Keratinocyte (primary cell): ENCODE measurements at regions not wholly inside any gene's neighbourhood (a gene's known extent, or its start where the extent isn't known, plus 50 kb on each side); places are given as distances from the start of the nearest gene placed in this dataset.
"Not testable (repeated sequence)": the region's sequence is repeated elsewhere in the genome, so short reads cannot be mapped to it uniquely, and the experiment has no call there.

ENCODE experiments used
- DNase-seq: peaks from one replicate; pipeline ENCODE4 v3.0.0-alpha.2; 2011; ENCODE audit warnings: low read depth, missing footprints, low spot score
- FAIRE-seq: peaks from 2 replicates; lab custom pipeline; 2011; peaks lifted over from hg19 to GRCh38; lab: Jason Lieb, UNC
- H2AFZ ChIP-seq: 2 replicates; pipeline ENCODE4 v1.6.0; 2012; ENCODE audit warnings: low read length, control low read depth, inconsistent platforms; ENCODE audit not compliant: control insufficient read depth
- H3K27ac ChIP-seq: 2 replicates; pipeline ENCODE4 v1.5.1; 2011; ENCODE audit warnings: low read length; ENCODE audit not compliant: control insufficient read depth, insufficient read depth
- H3K27me3 ChIP-seq: 3 replicates; pipeline ENCODE4 v1.6.0; 2011; ENCODE audit warnings: low read length; ENCODE audit not compliant: control insufficient read depth, insufficient read depth; ENCODE audit errors: extremely low read depth
- H3K36me3 ChIP-seq, 2 experiments: 2 replicates in 1 of 2; 3 replicates in 1 of 2; pipeline ENCODE4 v1.5.1; 2011; ENCODE audit warnings: low read length in 2 of 2, mild to moderate bottlenecking in 1 of 2; ENCODE audit not compliant: control insufficient read depth in 2 of 2, insufficient read depth in 2 of 2; ENCODE audit errors: extremely low read depth in 1 of 2
- H3K4me1 ChIP-seq: 3 replicates; pipeline ENCODE4 v1.5.1; 2011; ENCODE audit warnings: low read length; ENCODE audit not compliant: control insufficient read depth, insufficient read depth; ENCODE audit errors: extremely low read depth
- H3K4me2 ChIP-seq: 3 replicates; pipeline ENCODE4 v1.6.0; 2011; ENCODE audit warnings: low read depth, low read length; ENCODE audit not compliant: control insufficient read depth, insufficient read depth; ENCODE audit errors: extremely low read depth
- H3K4me3 ChIP-seq, 3 experiments: fragments of 200-600 bp in 1 of 3; sonication (generic) in 1 of 3; 2 replicates in 2 of 3; 3 replicates in 1 of 3; pipeline ENCODE4 v1.5.1; 2011 to 2016; ENCODE audit warnings: low read length in 3 of 3, mild to moderate bottlenecking in 3 of 3, control low read depth in 2 of 3, inconsistent platforms in 1 of 3, low read depth in 1 of 3, mixed read lengths in 1 of 3, mixed run types in 1 of 3, moderate library complexity in 1 of 3; ENCODE audit not compliant: control insufficient read depth in 2 of 3, insufficient read depth in 2 of 3; ENCODE audit errors: extremely low read depth in 1 of 3
- H3K79me2 ChIP-seq: 2 replicates; pipeline ENCODE4 v1.6.0; 2012; ENCODE audit warnings: low read length; ENCODE audit not compliant: control insufficient read depth, insufficient read depth
- H3K9ac ChIP-seq: 3 replicates; pipeline ENCODE4 v1.6.0; 2011; ENCODE audit warnings: low read length; ENCODE audit not compliant: control insufficient read depth, insufficient read depth; ENCODE audit errors: extremely low read depth
- H3K9me1 ChIP-seq: 3 replicates; pipeline ENCODE4 v1.6.0; 2011; ENCODE audit warnings: low read length; ENCODE audit not compliant: control insufficient read depth, insufficient read depth; ENCODE audit errors: extremely low read depth
- H3K9me3 ChIP-seq: 2 replicates; pipeline ENCODE4 v1.5.1; 2012; ENCODE audit warnings: low read depth, low read length; ENCODE audit not compliant: control insufficient read depth
- H4K20me1 ChIP-seq: 3 replicates; pipeline ENCODE4 v1.6.0; 2011; ENCODE audit warnings: low read length; ENCODE audit not compliant: control insufficient read depth, insufficient read depth; ENCODE audit errors: extremely low read depth
- EZH2 ChIP-seq: IDR thresholded peaks from one replicate; pipeline ENCODE4 v1.6.1; 2012; ENCODE audit warnings: inconsistent platforms, mild to moderate bottlenecking, low read length, moderate library complexity
- dilution Hi-C: fragments of 300-500 bp; cut with MboI; formaldehyde crosslinking; loops from one replicate; pipeline ENCODE4 v1.7.0; 2020; ENCODE audit warnings: low sequenced_read_pairs; ENCODE audit not compliant: extremely low pct_ligation_motif_present
- TF ChIP-seq, protein P1 (sequence below), 3 experiments: IDR thresholded peaks in 1 of 3; conservative IDR thresholded peaks in 1 of 3; optimal IDR thresholded peaks in 1 of 3; 2 replicates in 2 of 3; 3 replicates in 1 of 3; pipeline versions ENCODE3 to v1.5.1; 2011; ENCODE audit warnings: low read length in 3 of 3, mild to moderate bottlenecking in 3 of 3, moderate library complexity in 2 of 3, control low read depth in 1 of 3, inconsistent platforms in 1 of 3; ENCODE audit not compliant: insufficient read depth in 2 of 3; ENCODE audit errors: extremely low read depth in 1 of 3

DNA sequence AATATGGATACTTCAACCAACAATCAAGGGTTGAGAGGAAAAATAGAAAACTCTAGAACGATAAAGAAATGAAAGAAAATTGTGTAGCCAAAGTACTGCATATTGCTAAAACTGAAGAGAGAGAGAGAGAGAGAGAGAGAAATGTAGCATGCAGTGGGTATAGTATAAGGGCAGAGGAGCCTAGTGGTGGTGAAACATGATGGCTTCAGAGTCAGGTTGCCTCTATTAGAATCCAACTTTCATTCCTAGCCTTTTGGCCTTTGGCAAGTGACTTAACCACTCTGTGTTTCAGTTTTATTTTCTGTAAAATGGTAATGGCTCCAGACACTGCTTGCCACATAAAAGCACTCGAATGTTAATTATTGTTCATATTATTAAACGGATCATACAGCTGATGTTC lies 71.2 kb upstream of the NAF1 start:
- no peak overlapping the region for H2AFZ ChIP-seq
- DNase-seq (no peak), FAIRE-seq (no peak)
- H3K9ac ChIP-seq, result no peak overlapping the region
- no peaks in the 10 kb centered on the region for H3K36me3 ChIP-seq
- H4K20me1 ChIP-seq, result no peaks in the 10 kb centered on the region
- no peaks in the 10 kb centered on the region for H3K9me1 ChIP-seq
- H3K4me3 ChIP-seq, result no peak overlapping the region
- dilution Hi-C loops, result no loop called here
- no peak overlapping the region for H3K27ac ChIP-seq
- no peak for TF ChIP-seq EZH2
- TF ChIP-seq, protein P1, sequence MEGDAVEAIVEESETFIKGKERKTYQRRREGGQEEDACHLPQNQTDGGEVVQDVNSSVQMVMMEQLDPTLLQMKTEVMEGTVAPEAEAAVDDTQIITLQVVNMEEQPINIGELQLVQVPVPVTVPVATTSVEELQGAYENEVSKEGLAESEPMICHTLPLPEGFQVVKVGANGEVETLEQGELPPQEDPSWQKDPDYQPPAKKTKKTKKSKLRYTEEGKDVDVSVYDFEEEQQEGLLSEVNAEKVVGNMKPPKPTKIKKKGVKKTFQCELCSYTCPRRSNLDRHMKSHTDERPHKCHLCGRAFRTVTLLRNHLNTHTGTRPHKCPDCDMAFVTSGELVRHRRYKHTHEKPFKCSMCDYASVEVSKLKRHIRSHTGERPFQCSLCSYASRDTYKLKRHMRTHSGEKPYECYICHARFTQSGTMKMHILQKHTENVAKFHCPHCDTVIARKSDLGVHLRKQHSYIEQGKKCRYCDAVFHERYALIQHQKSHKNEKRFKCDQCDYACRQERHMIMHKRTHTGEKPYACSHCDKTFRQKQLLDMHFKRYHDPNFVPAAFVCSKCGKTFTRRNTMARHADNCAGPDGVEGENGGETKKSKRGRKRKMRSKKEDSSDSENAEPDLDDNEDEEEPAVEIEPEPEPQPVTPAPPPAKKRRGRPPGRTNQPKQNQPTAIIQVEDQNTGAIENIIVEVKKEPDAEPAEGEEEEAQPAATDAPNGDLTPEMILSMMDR (optimal IDR thresholded peaks at IDR 0.05 in 1 of 3, IDR thresholded peaks at IDR 0.05 in 1 of 3, conservative IDR thresholded peaks at IDR 0.05 in 1 of 3; ENCODE audit: extremely low read depth in 1 of 3, insufficient read depth in 2 of 3, low read length in 3 of 3), result no peak
- no peaks in the 10 kb centered on the region for H3K9me3 ChIP-seq
- H3K4me2 ChIP-seq, result no peak overlapping the region
- no peaks in the 10 kb centered on the region for H3K4me1 ChIP-seq
- H3K79me2 ChIP-seq, result no peaks in the 10 kb centered on the region
- no peaks in the 10 kb centered on the region for H3K27me3 ChIP-seq

DNA sequence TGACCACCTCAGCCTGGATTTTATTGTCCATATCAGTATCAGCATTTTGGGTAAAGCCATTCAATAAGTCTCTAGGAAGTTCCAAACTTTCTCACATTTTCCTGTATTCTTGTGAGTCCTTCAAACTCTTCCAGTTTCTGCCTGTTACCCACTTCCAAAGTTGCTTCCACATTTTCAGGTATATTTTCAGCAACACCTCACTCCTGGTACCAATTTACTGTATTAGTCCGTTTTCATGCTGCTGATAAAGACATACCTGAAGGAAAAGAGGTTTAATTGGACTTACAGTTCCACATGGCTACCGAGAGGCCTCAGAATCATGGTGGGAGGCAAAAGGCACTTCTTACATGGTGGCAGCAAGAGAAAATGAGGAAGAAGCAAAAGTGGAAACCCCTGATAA lies 69.7 kb upstream of the NAF1 start:
- H2AFZ ChIP-seq, H3K79me2 ChIP-seq, H3K36me3 ChIP-seq, H3K27me3 ChIP-seq, H3K9me1 ChIP-seq, H3K9me3 ChIP-seq, dilution Hi-C loops, FAIRE-seq, H3K4me2 ChIP-seq, H3K27ac ChIP-seq, H3K4me3 ChIP-seq, DNase-seq, H4K20me1 ChIP-seq, H3K9ac ChIP-seq, H3K4me1 ChIP-seq: not testable (repeated sequence)

DNA sequence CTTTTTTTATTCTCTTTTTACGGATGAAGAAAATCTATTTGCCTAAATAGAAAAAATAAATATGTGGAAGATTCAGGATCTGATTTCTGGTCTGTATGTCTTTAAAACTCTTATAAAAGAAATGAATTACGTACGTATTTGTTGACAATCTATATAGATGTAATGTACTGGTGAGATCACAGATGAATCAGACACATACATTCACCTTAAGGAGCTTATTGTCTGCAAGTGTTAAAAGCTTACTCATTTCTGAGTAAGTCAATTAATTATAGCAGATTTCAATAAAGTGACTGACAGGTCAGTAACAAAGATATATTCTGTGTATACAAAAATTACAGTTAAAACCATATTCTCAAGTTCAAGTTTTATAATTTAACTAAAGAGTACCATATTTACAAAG lies 66.6 kb upstream of the NAF1 start:
- DNase-seq (peak; percentile 1), FAIRE-seq (no peak)
- no peaks in the 10 kb centered on the region for H3K9me1 ChIP-seq
- H3K4me2 ChIP-seq, result no peak overlapping the region
- H3K79me2 ChIP-seq, result no peaks in the 10 kb centered on the region
- no peak overlapping the region for H2AFZ ChIP-seq
- H3K36me3 ChIP-seq, result no peaks in the 10 kb centered on the region
- dilution Hi-C loops, result no loop called here
- no peaks in the 10 kb centered on the region for H4K20me1 ChIP-seq
- no peaks in the 10 kb centered on the region for H3K4me1 ChIP-seq
- H3K9me3 ChIP-seq, result no peaks in the 10 kb centered on the region
- no peak overlapping the region for H3K27ac ChIP-seq
- no peaks in the 10 kb centered on the region for H3K27me3 ChIP-seq
- H3K9ac ChIP-seq, result no peak overlapping the region
- TF ChIP-seq, protein P1 (optimal IDR thresholded peaks at IDR 0.05 in 1 of 3, IDR thresholded peaks at IDR 0.05 in 1 of 3, conservative IDR thresholded peaks at IDR 0.05 in 1 of 3; ENCODE audit: extremely low read depth in 1 of 3, insufficient read depth in 2 of 3, low read length in 3 of 3), result no peak
- no peak overlapping the region for H3K4me3 ChIP-seq
